ENCODE measurements at regions not wholly inside any gene's neighbourhood (a gene's known extent, or its start where the extent isn't known, plus 50 kb on each side); places are given as distances from the start of the nearest gene placed in this dataset.
"Not testable (repeated sequence)": the region's sequence is repeated elsewhere in the genome, so short reads cannot be mapped to it uniquely, and the experiment has no call there.

DNA sequence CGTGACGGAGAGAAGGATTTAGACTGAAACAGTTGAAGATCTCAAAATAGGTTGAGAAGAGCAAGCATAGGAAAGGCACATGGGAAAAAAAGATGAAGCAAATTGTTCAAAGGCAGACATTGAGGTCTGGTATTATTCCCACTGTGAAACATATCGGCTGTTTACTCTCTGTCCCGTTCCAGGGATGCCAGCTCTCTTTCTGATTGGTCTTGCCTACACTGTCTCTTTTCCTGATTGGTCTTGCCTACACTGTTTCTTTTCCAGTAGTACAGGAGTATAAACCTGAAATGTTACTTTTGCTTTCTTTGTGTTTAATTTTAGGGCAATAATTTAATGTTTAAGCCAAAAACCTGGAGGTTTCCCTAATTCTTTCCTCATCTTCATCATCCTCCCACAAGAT, 226.5 kb upstream of the MCHR2 start:
- Histone ChIP-seq H3K9ac (ENCODE audit: low read depth, low read length) (no peak overlapping the region), H3K4me1 (ENCODE audit: control insufficient read depth, insufficient read depth, low read length) (no peaks in the 10 kb centered on the region), H3K27me3 (ENCODE audit: control insufficient read depth, insufficient read depth, low read length) (no peaks in the 10 kb centered on the region), H3K36me3 (ENCODE audit: control insufficient read depth, insufficient read depth, low read length) (no peaks in the 10 kb centered on the region), H3K4me3 (ENCODE audit: low read depth, low read length) (no peak overlapping the region), H3K9me3 (ENCODE audit: control insufficient read depth, insufficient read depth, low read length) (no peaks in the 10 kb centered on the region)

DNA sequence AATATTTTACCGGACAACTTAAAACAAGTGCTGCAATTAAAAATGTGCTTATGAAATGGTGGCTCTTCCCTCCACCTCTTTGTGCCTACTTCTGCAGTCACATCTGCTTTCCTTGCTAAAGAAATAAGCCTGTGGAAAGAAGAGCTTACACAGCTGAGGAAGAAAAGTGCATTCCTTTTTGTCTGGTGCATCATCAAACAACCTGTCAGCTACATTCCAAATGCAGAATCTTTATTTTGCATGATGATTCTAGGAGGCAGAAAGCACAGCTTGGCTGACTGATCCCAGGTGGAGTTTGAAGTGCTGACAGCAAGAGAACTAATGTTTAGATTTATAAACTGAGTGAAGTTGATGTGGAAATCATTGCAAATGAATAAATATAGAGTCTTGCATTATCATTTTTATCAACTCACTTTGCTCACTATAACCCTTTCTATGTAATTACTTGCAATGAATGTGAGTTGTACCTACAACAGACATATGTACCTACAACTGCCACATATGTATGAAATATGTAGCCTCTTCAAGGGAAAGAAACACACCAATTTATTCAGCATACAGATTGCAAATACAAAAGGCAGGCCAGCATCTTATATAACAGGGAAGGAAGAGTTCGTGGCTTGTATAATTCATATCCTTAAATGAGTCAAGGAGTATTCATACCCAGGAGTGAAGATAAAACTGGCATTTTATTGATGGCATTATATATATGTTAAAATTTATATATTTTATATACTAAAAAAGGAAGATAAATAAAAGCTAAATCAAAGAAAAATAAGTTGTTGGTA, 223.4 kb upstream of the MCHR2 start:
- Histone ChIP-seq H3K36me3 (ENCODE audit: control insufficient read depth, insufficient read depth, low read length) (no peaks in the 10 kb centered on the region), H3K27me3 (ENCODE audit: control insufficient read depth, insufficient read depth, low read length) (no peaks in the 10 kb centered on the region), H3K4me3 (ENCODE audit: low read depth, low read length) (no peak overlapping the region), H3K4me1 (ENCODE audit: control insufficient read depth, insufficient read depth, low read length) (no peaks in the 10 kb centered on the region), H3K9ac (ENCODE audit: low read depth, low read length) (no peak overlapping the region), H3K9me3 (ENCODE audit: control insufficient read depth, insufficient read depth, low read length) (no peaks in the 10 kb centered on the region)

DNA sequence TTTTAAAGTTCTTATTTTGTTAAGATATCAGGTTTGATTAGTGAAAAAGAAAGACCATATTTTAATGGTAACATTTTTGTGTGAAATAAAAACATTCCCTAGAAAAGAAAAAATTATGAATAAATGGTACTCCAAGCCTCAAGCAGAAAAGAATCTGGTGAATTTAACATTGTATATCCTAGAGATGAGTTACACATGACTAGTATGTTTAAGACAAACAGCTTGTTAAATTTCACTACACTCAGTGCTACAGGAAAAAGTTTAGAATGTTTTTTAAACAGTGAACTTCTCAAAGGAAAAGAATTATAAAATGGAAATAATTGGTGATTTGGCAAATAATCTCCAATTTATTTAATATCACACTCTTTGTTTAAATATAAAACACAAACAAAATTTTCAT, 222.7 kb upstream of the MCHR2 start:
- Histone ChIP-seq H3K4me3 (ENCODE audit: low read depth, low read length) (no peak overlapping the region), H3K4me1 (ENCODE audit: control insufficient read depth, insufficient read depth, low read length) (no peaks in the 10 kb centered on the region), H3K27me3 (ENCODE audit: control insufficient read depth, insufficient read depth, low read length) (no peaks in the 10 kb centered on the region), H3K9me3 (ENCODE audit: control insufficient read depth, insufficient read depth, low read length) (no peaks in the 10 kb centered on the region), H3K36me3 (ENCODE audit: control insufficient read depth, insufficient read depth, low read length) (no peaks in the 10 kb centered on the region), H3K9ac (ENCODE audit: low read depth, low read length) (no peak overlapping the region)

DNA sequence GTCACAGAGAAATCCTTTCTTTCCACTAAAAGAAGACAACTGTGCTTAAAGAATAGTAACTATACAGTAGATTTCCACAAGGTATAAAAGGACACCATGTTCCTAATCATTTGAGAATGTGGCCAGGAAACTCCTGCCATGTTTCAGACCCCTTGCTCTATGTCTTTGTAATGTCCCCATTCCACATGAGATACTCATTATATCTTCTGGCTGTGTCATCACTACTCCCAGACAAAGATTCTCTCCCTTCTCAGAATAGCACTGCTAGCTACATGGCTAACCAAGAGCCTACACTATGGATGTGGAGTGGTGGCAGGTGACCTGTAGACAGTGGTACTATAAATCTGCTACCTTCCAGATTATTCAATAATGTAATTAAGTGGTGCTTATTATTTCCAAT, 218.1 kb upstream of the MCHR2 start:
- no peaks in the 10 kb centered on the region for H3K27me3 ChIP-seq (ENCODE audit: control insufficient read depth, insufficient read depth, low read length)
- no peaks in the 10 kb centered on the region for H3K9me3 ChIP-seq (ENCODE audit: control insufficient read depth, insufficient read depth, low read length)
- no peaks in the 10 kb centered on the region for H3K36me3 ChIP-seq (ENCODE audit: control insufficient read depth, insufficient read depth, low read length)
- no peak overlapping the region for H3K4me3 ChIP-seq (ENCODE audit: low read depth, low read length)
- H3K9ac ChIP-seq (ENCODE audit: low read depth, low read length), result no peak overlapping the region
- H3K4me1 ChIP-seq (ENCODE audit: control insufficient read depth, insufficient read depth, low read length), result peaks cover 3% of the 10 kb centered on the region

DNA sequence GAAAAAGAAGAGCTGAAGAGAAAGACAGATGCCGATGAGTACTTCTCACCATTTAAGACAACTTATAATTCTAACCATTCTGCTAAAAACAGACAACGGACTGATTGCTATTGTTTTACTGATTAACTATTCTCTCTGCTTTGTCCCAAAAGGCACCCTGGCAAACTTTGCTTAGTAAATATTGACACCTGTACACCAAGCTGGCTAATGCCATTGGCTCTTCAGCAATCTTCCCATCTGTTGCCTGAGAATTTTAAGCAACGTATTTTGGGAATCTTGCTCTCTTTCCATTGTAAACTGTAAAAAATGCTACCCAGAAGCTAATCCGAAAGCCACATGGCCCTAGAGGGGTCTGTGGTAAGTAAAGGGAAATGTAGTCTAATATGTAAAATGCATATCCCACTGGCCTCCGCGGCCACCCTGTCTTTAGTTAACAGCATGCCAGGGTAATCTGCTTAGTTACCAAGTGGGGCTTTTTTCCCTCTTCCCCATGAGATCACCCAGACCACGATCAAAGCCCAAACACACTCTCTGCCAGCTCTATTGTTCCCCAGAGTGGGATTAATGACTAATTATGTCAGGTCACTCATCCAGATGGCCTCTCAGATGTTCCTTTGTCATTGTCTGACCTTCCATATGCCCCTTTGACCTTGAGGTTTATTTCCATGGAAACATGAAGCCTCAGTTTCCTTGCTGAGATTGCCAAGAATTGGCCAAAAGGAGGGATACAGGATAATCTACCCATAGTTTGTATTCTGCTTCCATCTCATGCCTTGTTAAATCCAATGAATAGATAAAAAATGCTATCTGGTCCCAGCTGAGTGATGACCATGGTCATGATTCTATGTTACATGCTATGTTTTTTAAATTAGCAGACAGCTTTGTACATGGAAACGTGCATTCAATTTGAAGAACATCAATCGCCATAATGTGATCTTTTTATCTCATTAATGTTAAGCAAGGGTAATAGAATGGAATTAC, 216.4 kb upstream of the MCHR2 start:
- Histone ChIP-seq H3K4me3 (ENCODE audit: low read depth, low read length) (no peak overlapping the region), H3K36me3 (ENCODE audit: control insufficient read depth, insufficient read depth, low read length) (no peaks in the 10 kb centered on the region), H3K4me1 (ENCODE audit: control insufficient read depth, insufficient read depth, low read length) (peaks cover 3% of the 10 kb centered on the region), H3K9ac (ENCODE audit: low read depth, low read length) (no peak overlapping the region), H3K27me3 (ENCODE audit: control insufficient read depth, insufficient read depth, low read length) (no peaks in the 10 kb centered on the region), H3K9me3 (ENCODE audit: control insufficient read depth, insufficient read depth, low read length) (no peaks in the 10 kb centered on the region)

DNA sequence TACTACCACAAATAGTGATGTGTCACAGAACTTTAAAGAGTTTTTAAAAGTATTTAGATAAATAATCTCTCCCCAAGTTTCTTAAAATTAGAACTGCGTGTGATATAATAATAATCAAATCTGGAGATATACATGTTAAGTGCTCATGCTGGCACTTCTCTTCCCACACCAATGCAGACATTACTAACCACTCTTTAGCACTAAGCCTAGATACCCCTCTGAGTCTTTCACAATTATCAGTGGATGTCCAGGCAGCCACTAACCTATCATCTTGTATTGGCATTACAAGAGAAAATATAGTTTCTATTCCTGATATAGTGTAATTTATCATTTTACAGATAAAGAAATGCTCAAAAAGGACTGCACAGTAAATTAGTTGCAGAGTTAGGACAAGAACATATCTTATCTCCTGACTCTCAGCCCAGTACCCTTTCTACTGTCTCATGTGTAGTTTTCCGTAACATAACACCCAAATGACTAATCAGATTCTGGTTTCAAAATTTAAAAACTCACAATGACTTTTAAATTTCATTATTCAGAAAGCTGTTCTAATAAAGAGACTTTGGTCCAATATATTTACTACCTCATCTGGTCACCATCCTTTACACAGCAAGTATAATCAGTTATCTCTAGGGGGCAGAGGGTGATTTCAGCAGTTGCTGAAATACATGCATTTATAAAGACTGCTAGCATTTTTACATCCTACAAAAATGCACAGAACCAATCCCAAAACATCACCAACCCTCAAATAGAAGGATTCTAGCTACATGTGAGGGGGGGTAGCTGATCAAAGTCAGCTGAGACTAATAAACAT, 215.5 kb upstream of the MCHR2 start:
- H3K9me3 ChIP-seq (ENCODE audit: control insufficient read depth, insufficient read depth, low read length), result no peaks in the 10 kb centered on the region
- H3K27me3 ChIP-seq (ENCODE audit: control insufficient read depth, insufficient read depth, low read length), result no peaks in the 10 kb centered on the region
- H3K4me3 ChIP-seq (ENCODE audit: low read depth, low read length), result no peak overlapping the region
- no peaks in the 10 kb centered on the region for H3K36me3 ChIP-seq (ENCODE audit: control insufficient read depth, insufficient read depth, low read length)
- H3K9ac ChIP-seq (ENCODE audit: low read depth, low read length), result no peak overlapping the region
- H3K4me1 ChIP-seq (ENCODE audit: control insufficient read depth, insufficient read depth, low read length), result peaks cover 3% of the 10 kb centered on the region

DNA sequence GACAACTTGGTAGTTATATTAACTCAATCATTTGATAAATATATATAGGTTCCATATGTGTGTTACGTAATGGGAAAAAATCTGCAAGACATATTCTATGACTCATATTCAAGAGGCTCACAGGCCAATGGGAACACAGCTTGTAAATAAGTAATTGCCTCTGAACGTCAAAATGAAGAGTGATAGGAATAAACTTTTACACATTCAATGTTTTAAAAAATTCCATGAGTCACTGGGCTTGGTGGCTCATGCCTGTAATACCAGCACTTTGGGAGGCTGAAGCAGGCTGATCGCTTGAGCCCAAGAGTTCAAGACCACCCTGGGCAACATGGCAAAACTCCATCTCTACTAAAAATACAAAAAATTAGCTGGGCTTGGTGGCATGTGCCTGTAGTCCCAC, 209.4 kb upstream of the MCHR2 start:
- no peaks in the 10 kb centered on the region for H3K4me1 ChIP-seq (ENCODE audit: control insufficient read depth, insufficient read depth, low read length)
- no peaks in the 10 kb centered on the region for H3K9me3 ChIP-seq (ENCODE audit: control insufficient read depth, insufficient read depth, low read length)
- H3K4me3 ChIP-seq (ENCODE audit: low read depth, low read length), result no peak overlapping the region
- no peaks in the 10 kb centered on the region for H3K27me3 ChIP-seq (ENCODE audit: control insufficient read depth, insufficient read depth, low read length)
- H3K9ac ChIP-seq (ENCODE audit: low read depth, low read length), result no peak overlapping the region
- H3K36me3 ChIP-seq (ENCODE audit: control insufficient read depth, insufficient read depth, low read length), result no peaks in the 10 kb centered on the region

DNA sequence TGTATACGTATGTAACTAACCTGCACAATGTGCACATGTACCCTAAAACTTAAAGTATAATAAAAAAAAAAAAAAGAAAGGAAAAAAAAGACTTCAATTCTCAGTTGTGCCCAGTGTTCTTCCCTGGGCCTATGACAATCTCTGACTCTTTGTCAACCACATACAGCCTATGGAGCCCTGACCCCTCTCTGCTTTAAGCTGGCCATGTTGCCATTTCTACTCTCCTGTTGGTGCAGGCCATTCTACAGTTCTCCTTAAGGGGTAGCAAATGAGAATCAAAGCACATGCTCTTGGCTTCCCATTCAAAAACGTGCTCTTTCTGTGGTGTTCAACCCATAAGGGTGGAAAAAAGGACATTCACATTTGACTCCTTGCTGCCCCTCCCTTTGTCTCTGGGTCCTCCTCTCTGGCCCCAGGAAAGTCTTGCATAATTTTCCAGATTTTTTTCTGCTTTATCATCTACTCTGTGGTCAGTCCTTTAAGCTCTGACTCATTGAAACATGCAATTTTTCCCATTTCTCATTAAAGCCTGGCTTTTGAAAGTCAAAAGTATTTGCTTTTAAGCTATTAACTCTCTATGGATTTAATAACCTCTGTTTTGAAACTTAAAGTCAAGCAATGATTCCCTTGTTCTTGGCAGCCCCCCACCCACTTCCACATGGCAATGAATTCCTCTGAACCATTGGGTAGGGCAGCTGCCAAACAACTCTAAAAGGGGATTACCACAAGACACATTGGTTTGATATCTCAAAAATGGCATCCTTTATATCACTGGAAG, 208.6 kb upstream of the MCHR2 start:
- no peaks in the 10 kb centered on the region for H3K27me3 ChIP-seq (ENCODE audit: control insufficient read depth, insufficient read depth, low read length)
- H3K9me3 ChIP-seq (ENCODE audit: control insufficient read depth, insufficient read depth, low read length), result no peaks in the 10 kb centered on the region
- no peaks in the 10 kb centered on the region for H3K36me3 ChIP-seq (ENCODE audit: control insufficient read depth, insufficient read depth, low read length)
- no peak overlapping the region for H3K9ac ChIP-seq (ENCODE audit: low read depth, low read length)
- no peaks in the 10 kb centered on the region for H3K4me1 ChIP-seq (ENCODE audit: control insufficient read depth, insufficient read depth, low read length)
- no peak overlapping the region for H3K4me3 ChIP-seq (ENCODE audit: low read depth, low read length)

DNA sequence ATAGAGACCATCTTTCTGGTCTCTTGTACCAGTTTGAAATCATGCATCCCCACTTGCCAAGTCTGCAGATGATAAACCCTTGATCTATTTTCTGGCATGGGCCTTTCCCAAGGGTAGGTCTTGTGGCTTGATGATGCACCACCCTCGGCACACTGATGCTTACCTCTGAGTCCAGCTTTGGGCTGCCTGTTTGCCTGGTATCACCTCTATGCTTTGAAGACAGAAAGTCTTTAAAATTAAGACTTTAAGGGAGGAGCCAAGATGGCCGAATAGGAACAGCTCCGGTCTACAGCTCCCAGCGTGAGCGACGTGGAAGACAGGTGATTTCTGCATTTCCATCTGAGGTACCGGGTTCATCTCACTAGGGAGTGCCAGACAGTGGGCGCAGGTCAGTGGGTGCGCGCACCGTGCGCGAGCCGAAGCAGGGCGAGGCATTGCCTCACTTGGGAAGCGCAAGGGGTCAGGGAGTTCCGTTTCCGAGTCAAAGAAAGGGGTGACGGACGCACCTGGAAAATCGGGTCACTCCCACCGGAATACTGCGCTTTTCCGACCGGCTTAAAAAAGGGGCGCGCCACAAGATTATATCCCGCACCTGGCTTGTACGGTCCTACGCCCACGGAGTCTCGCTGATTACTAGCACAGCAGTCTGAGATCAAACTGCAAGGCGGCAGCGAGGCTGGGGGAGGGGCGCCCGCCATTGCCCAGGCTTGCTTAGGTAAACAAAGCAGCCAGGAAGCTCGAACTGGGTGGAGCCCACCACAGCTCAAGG, 202.4 kb upstream of the MCHR2 start:
- peak overlapping the region; percentile 60 for H3K4me3 ChIP-seq (ENCODE audit: low read depth, low read length)

DNA sequence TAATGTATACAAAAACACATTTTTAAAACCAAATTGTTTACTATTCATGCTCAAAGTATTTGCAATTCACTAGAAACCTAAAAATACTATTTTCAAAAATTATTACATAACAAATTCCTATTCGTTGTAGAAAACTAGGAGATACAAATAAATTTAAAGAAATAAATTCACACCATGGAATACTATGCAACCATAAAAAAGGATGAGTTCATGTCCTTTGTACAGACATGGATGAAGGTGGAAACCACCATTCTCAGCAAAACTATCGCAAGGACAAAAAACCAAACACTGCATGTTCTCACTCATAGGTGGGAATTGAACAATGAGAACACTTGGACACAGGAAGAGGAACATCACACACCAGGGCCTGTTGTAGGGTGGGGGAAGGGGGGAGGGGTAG, 201.2 kb upstream of the MCHR2 start:
- not testable (repeated sequence) for H3K9ac ChIP-seq (ENCODE audit: low read depth, low read length); H3K4me1 ChIP-seq (ENCODE audit: control insufficient read depth, insufficient read depth, low read length); H3K4me3 ChIP-seq (ENCODE audit: low read depth, low read length); H3K9me3 ChIP-seq (ENCODE audit: control insufficient read depth, insufficient read depth, low read length); H3K36me3 ChIP-seq (ENCODE audit: control insufficient read depth, insufficient read depth, low read length); H3K27me3 ChIP-seq (ENCODE audit: control insufficient read depth, insufficient read depth, low read length)

More for the DNA sequence above, 202.4 kb upstream of the MCHR2 start:
- not testable (repeated sequence) for H3K27me3 ChIP-seq (ENCODE audit: control insufficient read depth, insufficient read depth, low read length); H3K9me3 ChIP-seq (ENCODE audit: control insufficient read depth, insufficient read depth, low read length); H3K36me3 ChIP-seq (ENCODE audit: control insufficient read depth, insufficient read depth, low read length); H3K4me1 ChIP-seq (ENCODE audit: control insufficient read depth, insufficient read depth, low read length)
- peak overlapping the region; percentile 49 for H3K9ac ChIP-seq (ENCODE audit: low read depth, low read length)
